Activated CD8-positive, alpha-beta memory T cell treated with anti-CD3 and anti-CD28 coated beads for 24 hours (primary cell): ENCODE measurements at regions not wholly inside any gene's neighbourhood (a gene's known extent, or its start where the extent isn't known, plus 50 kb on each side); places are given as distances from the start of the nearest gene placed in this dataset.

Experiments used
- DNase-seq: peaks from one replicate; pipeline ENCODE4 v3.0.0-alpha.2; 2020

DNA sequence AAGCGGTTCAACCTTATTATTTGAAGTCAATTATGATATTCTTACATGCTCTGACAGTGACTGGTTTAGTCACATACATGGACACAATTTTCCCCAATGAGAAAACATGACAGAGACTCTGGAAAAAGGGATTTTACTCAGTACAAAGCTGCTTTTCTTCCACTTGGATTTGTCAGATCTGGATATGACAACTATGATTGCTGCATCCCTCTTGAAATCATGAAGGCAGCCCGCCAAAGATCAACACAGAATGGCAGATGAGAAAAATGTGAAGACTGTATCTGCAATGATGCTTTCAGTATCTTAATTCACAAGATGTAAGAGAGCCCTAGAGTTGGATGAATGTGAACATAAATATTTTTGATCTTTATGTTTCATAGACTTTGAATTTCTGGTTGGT lies 439.6 kb downstream of the CDH8 start:
- DNase-seq, result no peak

DNA sequence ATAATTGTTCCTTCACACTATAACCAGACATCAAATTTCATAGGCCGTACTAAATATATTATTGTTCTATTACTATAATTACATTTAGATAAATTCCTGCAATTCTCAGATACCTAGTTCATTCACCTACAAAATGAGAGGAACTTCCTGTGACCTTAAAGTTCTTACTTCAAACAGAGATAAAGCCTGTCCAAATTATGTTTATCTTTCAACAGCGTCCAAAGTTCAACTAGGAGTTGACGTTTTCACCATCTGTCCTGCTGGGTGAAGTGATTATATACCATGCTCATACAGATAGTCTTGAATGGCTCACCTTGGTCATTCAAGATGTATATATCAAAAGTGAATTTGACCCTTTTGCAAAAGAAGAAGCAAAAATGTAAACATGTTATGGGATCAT lies 440.6 kb downstream of the CDH8 start:
- DNase-seq, result no peak

GRCh38 chr16:61590577-61590976 lies 445.7 kb downstream of the CDH8 start:
- no peak for DNase-seq

- no peak for DNase-seq
Measured at GRCh38 chr16:61587526-61587925, 448.7 kb downstream of the CDH8 start.

GRCh38 chr16:61581417-61582046 lies 454.7 kb downstream of the CDH8 start:
- DNase-seq, result no peak

DNA sequence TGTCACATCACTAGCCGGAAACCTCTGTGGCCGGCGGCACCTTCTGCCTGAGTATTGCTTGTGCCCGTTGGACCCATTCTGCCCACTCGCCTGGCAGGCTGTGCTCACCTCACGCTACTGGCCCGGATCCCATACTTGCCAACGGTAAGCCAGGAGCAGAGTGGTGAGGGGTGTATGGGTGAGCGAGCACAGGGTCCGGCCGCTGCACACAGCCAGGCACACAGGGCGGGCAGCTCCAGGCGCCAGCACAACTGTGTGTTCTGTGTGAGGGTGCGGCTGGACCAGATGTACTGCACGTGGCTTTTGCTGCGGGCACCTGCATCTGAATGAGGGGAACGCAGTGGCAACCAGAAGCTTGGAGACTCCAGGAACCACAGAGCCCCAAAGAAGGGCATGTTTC lies 455.7 kb downstream of the CDH8 start:
- no peak for DNase-seq

GRCh38 chr16:61579195-61579594 lies 457.0 kb downstream of the CDH8 start:
- no peak for DNase-seq

GRCh38 chr16:61576476-61576875 lies 459.8 kb downstream of the CDH8 start:
- no peak for DNase-seq

DNA sequence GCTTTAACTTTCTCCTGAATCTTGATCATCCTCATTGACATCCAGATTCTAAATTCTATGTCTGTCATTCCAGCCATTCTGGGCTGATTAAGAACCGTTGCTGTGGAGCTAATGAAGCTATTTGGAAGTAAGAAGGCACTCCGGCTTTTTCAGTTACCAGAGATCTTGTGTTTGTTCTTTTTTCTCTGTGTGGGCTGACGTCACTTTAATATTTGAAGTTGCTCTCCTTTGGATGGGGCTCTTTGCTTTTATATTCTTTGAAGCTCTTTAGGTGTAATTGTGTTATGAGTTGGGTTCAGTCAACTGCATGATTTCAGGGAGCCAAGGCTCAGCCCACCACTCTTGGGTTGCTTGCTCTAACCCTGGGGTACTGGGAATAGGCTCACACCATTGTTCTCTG lies 460.6 kb downstream of the CDH8 start:
- no peak for DNase-seq

DNA sequence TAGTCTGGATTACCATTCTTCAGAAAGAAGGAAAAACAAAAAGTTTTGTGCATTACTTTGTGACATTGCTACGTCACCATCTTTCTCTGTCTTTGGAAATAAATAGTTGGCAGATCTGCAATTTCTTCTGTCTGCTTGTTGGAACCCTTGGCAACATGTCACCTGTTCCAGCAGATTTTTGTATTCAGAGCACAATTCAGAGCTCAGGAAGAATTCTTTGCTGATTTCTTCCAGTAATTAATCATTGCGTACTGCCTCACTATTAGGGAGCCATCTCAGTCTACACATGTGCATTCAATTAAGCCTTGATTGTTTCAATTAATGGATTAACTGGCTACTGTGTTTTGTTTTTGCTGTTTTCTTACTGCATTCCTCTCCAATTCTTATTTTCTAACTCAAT lies 467.2 kb downstream of the CDH8 start:
- DNase-seq, result no peak

DNA sequence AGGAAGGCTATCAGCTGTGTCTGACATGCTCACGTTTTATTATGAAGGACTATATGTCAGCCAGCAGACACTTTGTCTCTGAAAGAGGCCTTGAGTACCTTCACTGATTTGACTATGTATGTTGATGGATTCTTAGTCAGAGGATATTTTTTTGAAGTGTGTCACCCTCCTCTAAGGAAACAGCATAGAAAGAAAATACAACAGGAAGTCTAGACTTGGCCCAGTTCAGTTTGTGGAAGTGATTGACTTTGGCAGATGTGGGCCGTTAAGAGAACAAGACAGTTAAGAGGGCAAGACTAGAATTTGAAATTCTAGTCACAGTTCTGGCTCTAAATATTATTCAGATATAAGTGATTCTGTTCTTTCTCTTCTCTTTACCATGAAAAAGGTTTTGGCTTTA lies 471.5 kb downstream of the CDH8 start:
- DNase-seq, result no peak

DNA sequence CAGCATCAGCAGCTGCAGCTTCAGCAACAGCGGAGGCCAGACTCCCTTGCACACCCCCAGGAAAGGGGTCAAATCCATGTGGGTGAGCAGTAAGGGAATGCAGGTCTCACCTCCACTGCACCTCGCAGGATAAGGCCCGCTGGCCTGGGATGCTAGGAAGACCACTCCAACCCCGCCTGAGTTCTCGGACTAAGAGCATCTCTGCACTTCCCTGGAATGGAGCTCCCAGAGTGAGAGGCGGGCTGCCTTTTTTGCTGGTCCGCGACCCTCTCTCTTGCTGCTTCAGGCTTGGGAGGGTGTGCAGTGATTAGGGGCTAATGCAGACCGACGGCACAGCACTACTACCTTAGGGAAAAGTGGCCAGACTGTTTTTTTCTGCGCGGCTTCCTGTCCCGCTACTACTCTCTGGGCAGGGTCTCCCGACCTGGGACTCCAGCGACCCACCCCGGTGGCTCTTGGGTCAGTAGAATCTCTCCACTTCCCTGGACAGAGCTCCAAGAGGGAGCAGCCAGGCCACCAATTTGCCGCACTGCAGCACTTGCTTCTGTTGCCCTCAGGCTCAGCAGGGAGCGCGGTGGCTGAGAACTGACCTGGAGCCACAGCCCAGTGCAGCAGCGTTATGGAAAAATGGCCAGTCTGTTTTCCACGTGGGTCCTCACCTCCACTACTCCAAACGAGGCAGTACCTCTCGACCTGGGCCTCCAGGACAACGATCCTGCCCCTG lies 480.4 kb downstream of the CDH8 start:
- no peak for DNase-seq

GRCh38 chr16:61549327-61549726 lies 486.9 kb downstream of the CDH8 start:
- DNase-seq, result no peak

DNA sequence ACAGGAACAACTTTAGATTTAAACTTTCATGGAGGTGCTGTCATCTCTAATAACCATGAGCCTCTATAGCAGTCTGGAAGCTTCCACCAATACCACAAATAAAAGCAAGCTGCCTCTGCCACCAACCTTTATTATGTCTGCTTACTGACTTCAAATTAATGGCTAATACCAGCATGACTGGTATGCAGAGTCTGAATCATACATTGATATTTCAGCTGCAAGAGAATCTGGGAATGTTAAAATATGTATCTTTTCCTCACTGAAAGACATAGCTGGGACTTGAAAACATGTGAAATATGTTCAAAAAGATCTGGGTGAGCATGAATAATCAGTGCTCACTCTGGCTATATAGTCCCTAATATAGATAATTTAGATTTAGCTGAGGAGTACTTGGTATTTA lies 488.6 kb downstream of the CDH8 start:
- no peak for DNase-seq

GRCh38 chr16:61544165-61544564 lies 492.1 kb downstream of the CDH8 start:
- DNase-seq, result no peak

GRCh38 chr16:61540216-61540615 lies 496.0 kb downstream of the CDH8 start:
- no peak for DNase-seq

DNA sequence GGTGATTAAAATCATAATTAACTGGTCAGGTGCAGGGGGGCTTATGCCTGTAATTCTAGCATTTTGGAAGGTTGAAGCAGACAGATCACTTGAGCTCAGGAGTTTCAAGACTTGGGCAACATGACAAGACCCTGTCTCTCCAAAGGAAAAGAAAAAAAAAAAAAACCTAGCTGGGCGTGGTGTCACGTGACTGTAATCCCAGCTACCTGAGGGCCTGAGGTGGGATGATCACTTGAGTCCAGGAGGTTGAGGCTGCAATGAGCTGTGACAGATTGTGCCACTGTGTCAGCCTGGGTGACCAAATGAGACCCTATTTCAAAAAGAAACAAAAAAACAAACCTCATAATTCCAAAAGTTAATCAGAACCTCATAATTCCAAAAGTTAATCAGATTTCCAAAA lies 505.5 kb downstream of the CDH8 start:
- DNase-seq, result no peak

DNA sequence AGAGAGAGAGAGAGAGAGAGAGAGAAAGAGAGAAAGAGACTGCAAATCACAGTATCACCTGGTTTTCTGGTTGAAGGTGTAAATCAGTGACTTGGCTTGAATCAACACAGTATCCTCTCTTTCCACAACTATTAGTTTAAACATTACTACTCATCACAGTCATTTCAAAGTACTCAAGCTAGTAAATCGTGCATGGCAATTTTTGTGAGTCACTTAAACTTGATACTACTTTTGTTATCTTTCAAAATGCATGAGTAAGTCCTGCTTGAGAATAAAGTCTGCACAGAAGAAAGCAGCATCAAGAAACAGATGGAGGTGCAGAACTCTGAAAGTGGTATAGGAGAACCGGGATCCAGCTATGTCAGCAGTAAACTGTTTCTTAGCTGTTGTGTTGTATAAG lies 535.4 kb downstream of the CDH8 start:
- no peak for DNase-seq

DNA sequence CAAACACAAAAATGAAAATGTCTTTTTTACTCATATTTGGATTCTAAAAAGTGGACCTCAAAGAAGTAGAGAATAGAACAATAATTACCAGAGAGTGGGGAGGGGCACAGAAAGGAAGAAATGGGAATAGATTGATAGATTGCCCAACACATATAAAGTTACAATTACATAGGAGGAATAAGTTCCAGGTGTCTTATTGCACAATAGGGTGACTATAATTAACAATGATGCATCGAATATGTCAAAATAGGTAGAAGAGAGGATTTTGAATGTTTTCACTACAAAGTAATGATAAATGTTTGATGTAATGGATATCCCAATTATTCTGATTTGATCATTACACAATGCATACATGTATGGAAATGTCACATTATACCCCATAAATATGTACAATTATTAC lies 556.0 kb downstream of the CDH8 start:
- no peak for DNase-seq

GRCh38 chr16:61471737-61472136 lies 564.5 kb downstream of the CDH8 start:
- DNase-seq, result no peak

- no peak for DNase-seq
Measured at GRCh38 chr16:61471023-61471422, 565.2 kb downstream of the CDH8 start.

DNA sequence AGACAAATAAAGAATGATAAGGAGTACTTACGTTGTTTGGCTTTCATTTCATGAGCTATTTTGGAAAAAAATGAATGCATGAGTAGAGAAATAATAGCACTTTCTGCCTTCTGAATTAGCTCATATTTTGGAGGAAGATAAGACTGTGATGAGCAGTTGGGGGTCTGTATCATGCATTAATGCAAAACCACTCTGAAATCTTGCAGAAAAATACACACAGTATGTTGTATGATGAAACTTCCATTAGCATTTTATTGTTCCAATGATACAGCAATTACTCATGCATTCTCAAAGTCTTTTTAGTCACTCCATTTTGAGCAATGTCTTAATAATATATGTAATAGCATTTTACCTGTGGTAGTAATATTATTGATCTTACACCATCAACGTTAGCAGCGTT lies 571.0 kb downstream of the CDH8 start:
- no peak for DNase-seq

DNA sequence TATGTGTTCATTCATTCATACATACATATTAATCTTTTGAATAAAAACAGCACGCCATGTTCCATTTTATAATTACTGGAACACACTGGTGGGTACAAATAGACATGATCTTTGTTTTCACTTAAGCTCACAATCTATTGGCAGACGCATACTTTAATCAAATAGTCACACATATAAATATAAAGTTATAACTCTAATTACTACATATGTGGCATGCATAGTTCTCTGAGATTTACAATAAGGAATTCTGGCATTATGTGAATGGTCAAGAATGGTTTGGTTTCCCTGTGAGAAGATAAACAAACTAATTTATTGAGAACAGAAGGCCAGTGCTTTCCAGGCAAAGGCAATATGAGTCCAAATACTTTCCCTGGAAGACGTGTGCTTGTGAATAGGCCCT lies 576.2 kb downstream of the CDH8 start:
- DNase-seq, result no peak

GRCh38 chr16:61435346-61435745 lies 600.9 kb downstream of the CDH8 start:
- no peak for DNase-seq

DNA sequence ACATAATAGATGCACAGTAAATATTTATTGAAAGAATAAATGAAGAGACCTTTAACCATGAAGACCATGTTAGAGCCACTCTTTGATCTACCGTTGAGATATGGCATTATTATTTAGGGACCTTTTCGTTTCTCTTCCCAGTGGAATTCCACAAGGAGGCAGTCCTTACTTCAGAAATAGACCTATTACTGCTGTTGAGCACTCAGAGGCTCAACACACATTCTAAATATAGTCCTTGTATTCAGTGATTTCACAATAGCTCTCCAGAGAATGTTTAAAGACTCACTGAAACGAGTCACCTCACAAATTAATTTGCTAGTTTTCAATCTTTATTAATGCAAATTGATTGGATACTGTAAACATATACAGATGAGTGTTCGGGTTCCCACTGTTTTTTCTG lies 603.8 kb downstream of the CDH8 start:
- no peak for DNase-seq
